ENCODE measurements at regions not wholly inside any gene's neighbourhood (a gene's known extent, or its start where the extent isn't known, plus 50 kb on each side); places are given as distances from the start of the nearest gene placed in this dataset.

GRCh38 chr11:134625631-134626030 lies 213.6 kb upstream of the B3GAT1 start:
- no peak for TF ChIP-seq CTCF (IDR thresholded peaks at IDR 0.05)
- no peak for TF ChIP-seq POLR2A (IDR thresholded peaks at IDR 0.05)
- TF ChIP-seq POLR2AphosphoS5 (IDR thresholded peaks at IDR 0.05; ENCODE audit: insufficient read depth in 1 of 2, low read depth in 1 of 2) = no peak
